CD4-positive, alpha-beta T cell (primary cell): ENCODE measurements at regions not wholly inside any gene's neighbourhood (a gene's known extent, or its start where the extent isn't known, plus 50 kb on each side); places are given as distances from the start of the nearest gene placed in this dataset.

Source experiments
- ATAC-seq: fragments of 200-7000 bp; cut with Tn5 transposase; one replicate; pipeline ENCODE4 v1.10.0; 2022; ENCODE audit warnings: mild to moderate bottlenecking; ENCODE audit not compliant: poor library complexity
- CTCF ChIA-PET: fragments of 350-600 bp; sonication (Branson Sonifier 250); formaldehyde crosslinking; loops from one replicate; lab custom pipeline; 2021; ENCODE audit warnings: antibody characterized with exemption, inconsistent platforms; lab: Charles Lee
- POLR2A ChIA-PET: fragments of 350-600 bp; sonication (Branson Sonifier 250); formaldehyde crosslinking; loops from one replicate; lab custom pipeline; 2021; ENCODE audit warnings: antibody characterized with exemption, inconsistent platforms; lab: Charles Lee
- DNase-seq, 14 experiments: peaks; one replicate each; pipeline ENCODE4 v3.0.0-alpha.2; 2013 to 2020; ENCODE audit warnings: mixed read lengths in 2 of 14
- H3K27ac ChIP-seq, 2 donors: one replicate each; pipeline versions ENCODE4 v1.5.1 to v1.7.0; 2013; ENCODE audit warnings: low read length in 2 of 2, low read depth in 1 of 2, mild to moderate bottlenecking in 1 of 2
- H3K27me3 ChIP-seq, 2 experiments: 1 replicate in 1 of 2; 2 replicates in 1 of 2; pipeline versions ENCODE4 v1.6.1 to v1.7.0; 2013; ENCODE audit warnings: low read length in 2 of 2, control low read depth in 1 of 2, mild to moderate bottlenecking in 1 of 2, moderate library complexity in 1 of 2; ENCODE audit not compliant: insufficient read depth in 2 of 2, control insufficient read depth in 1 of 2
- H3K36me3 ChIP-seq: one replicate; pipeline ENCODE4 v1.6.1; 2013; ENCODE audit warnings: low read length, control low read depth; ENCODE audit not compliant: insufficient read depth
- H3K4me1 ChIP-seq: one replicate; pipeline ENCODE4 v1.6.1; 2013; ENCODE audit warnings: low read length, control low read depth; ENCODE audit not compliant: insufficient read depth
- H3K4me3 ChIP-seq: one replicate; pipeline ENCODE4 v1.5.1; 2013; ENCODE audit warnings: mild to moderate bottlenecking, low read length, moderate library complexity
- H3K9me3 ChIP-seq, 2 experiments: 1 replicate in 1 of 2; 2 replicates in 1 of 2; pipeline versions ENCODE4 v1.6.1 to v1.7.0; 2013; ENCODE audit warnings: low read length in 2 of 2, mild to moderate bottlenecking in 2 of 2, control low read depth in 1 of 2, moderate library complexity in 1 of 2; ENCODE audit not compliant: control insufficient read depth in 1 of 2, insufficient read depth in 1 of 2
- H3K27ac Mint-ChIP-seq: one replicate; pipeline ENCODE4 v1.8.0; 2020; ENCODE audit warnings: mixed read lengths
- H3K27me3 Mint-ChIP-seq: one replicate; pipeline ENCODE4 v1.8.0; 2021; ENCODE audit warnings: mixed read lengths
- H3K36me3 Mint-ChIP-seq: one replicate; pipeline ENCODE4 v1.8.0; 2021; ENCODE audit warnings: low read depth, mixed read lengths
- H3K4me1 Mint-ChIP-seq: one replicate; pipeline ENCODE4 v1.8.0; 2021; ENCODE audit warnings: low read depth, mixed read lengths
- H3K4me3 Mint-ChIP-seq: one replicate; pipeline ENCODE4 v1.8.0; 2020; ENCODE audit warnings: mild to moderate bottlenecking, mixed read lengths
- H3K9me3 Mint-ChIP-seq: one replicate; pipeline ENCODE4 v1.8.0; 2020; ENCODE audit warnings: mixed read lengths
- CTCF ChIP-seq: fragments of 200-600 bp; IDR thresholded peaks from one replicate; pipeline ENCODE4 v1.8.0; 2022; ENCODE audit warnings: antibody characterized with exemption, mild to moderate bottlenecking
- intact Hi-C, 2 experiments: fragments of 100-400 bp; cut with DNase I in 1 of 2; cut with micrococcal nuclease in 1 of 2; formaldehyde crosslinking; loops; one replicate each; pipeline versions ENCODE4 v1.15.1 to v1.9.0; 2023 to 2025; cut with DNase I, micrococcal nuclease

DNA sequence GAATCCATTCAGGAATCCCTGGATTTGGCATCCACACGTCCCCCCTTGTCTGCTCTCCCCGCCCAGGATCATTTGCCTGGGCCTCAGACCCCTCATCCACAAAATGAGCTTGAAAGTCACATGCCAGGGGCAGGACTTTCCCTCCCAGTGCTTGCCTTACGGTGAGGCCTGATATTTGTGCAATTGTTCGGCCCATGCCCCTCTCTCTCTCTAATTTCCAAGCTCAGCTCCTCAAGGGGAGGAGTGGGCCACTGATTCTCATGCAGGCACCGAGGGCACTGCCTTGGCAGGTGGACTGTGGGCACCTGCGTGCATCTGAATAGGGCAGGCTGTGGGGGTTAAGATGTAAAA, 267.2 kb upstream of the FOXF1 start:
- Histone ChIP-seq H3K4me3 (no peak overlapping the region), H3K36me3 (no peaks in the 10 kb centered on the region), H3K4me1 (no peaks in the 10 kb centered on the region), H3K27ac (no peak overlapping the region), H3K9me3 (peaks cover 0 to 18% of the 10 kb centered on the region in 2 experiments), H3K27me3 (peaks cover 15 to 16% of the 10 kb centered on the region in 2 experiments)
- Mint-ChIP-seq H3K4me3 (no peak overlapping the region), H3K4me1 (no peaks in the 10 kb centered on the region), H3K36me3 (no peaks in the 10 kb centered on the region), H3K27me3 (peaks cover 41% of the 10 kb centered on the region), H3K27ac (no peak overlapping the region), H3K9me3 (no peaks in the 10 kb centered on the region)
- ChIA-PET POLR2A (no interaction called here), CTCF (no interaction called here)
- no peak for TF ChIP-seq CTCF
- DNase-seq (no peak), ATAC-seq (no peak)
- intact Hi-C loops: no loop called here

DNA sequence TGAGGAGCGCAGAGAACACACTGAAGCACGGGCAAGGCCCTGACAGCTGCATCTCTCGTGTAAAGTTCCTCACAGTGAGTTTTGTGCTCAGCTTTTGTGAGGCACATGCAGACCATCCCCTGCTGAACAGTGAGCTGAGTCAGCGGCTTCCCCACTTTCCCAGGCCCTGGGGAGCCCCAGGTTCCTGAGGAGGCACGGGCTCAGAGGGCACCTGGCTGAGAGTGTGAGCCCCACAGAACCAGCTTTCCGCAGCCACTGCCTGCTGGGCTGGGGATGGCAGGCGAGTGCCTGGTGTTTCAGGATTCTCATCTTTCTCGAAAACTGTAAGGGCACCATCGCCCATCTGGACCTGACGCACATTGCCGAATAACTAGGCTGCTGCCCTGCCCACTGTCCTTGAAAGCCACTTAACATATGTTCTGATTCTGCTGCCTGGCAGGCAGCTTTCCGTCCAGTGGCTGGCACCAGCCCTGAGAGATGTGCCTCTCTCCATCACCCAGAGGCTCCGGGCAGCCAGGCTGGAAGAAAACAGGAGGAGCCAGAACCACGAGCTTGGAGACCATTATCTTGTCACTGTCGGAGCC, 266.7 kb upstream of the FOXF1 start:
- no peak overlapping the region for H3K4me3 Mint-ChIP-seq
- H3K4me1 ChIP-seq: no peaks in the 10 kb centered on the region
- no peak for TF ChIP-seq CTCF
- H3K36me3 ChIP-seq: no peaks in the 10 kb centered on the region
- H3K9me3 ChIP-seq: peaks cover 0 to 22% of the 10 kb centered on the region in 2 experiments
- H3K27ac ChIP-seq: no peak overlapping the region
- H3K4me1 Mint-ChIP-seq: no peaks in the 10 kb centered on the region
- CTCF ChIA-PET: no interaction called here
- DNase-seq: no peak
- intact Hi-C loops: no loop called here
- H3K27me3 ChIP-seq: peaks cover 15 to 16% of the 10 kb centered on the region in 2 experiments
- H3K27me3 Mint-ChIP-seq: peaks cover 42% of the 10 kb centered on the region
- H3K36me3 Mint-ChIP-seq: no peaks in the 10 kb centered on the region
- no peaks in the 10 kb centered on the region for H3K9me3 Mint-ChIP-seq
- H3K27ac Mint-ChIP-seq: no peak overlapping the region
- H3K4me3 ChIP-seq: no peak overlapping the region
- POLR2A ChIA-PET: no interaction called here
- no peak for ATAC-seq

DNA sequence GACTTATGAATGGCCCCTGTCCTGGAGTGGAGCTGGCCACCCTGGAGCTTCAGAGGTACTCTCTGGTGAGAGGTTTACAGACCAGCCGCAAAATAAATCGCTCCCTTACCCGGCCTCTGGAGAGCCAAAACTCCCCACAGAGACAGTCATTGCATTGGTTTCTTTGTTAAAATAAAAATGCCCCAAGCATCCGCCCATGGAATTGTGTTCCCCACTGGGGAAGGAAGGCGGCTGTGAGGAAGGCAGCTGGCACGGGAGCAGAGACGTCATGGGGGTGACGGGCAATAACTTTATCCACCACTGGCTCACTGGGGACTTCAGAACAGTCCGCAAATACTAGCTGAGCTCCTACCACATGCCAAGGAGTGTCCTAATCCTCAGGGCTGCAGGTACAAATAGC, 266.2 kb upstream of the FOXF1 start:
- H3K36me3 Mint-ChIP-seq: no peaks in the 10 kb centered on the region
- no peak overlapping the region for H3K4me3 Mint-ChIP-seq
- POLR2A ChIA-PET: no interaction called here
- H3K4me1 Mint-ChIP-seq: no peaks in the 10 kb centered on the region
- H3K36me3 ChIP-seq: no peaks in the 10 kb centered on the region
- H3K4me3 ChIP-seq: no peak overlapping the region
- TF ChIP-seq CTCF: no peak
- H3K4me1 ChIP-seq: no peaks in the 10 kb centered on the region
- CTCF ChIA-PET: no interaction called here
- H3K27ac Mint-ChIP-seq: no peak overlapping the region
- H3K27ac ChIP-seq: no peak overlapping the region
- peaks cover 42% of the 10 kb centered on the region for H3K27me3 Mint-ChIP-seq
- peaks cover 15 to 16% of the 10 kb centered on the region in 2 experiments for H3K27me3 ChIP-seq
- ATAC-seq: no peak
- intact Hi-C loops: no loop called here
- H3K9me3 ChIP-seq: peaks cover 0 to 22% of the 10 kb centered on the region in 2 experiments
- no peak for DNase-seq
- no peaks in the 10 kb centered on the region for H3K9me3 Mint-ChIP-seq
